NCI-H2107 treated with DMSO at 0.1 percent for 48 hours (cell line): ENCODE measurements at regions not wholly inside any gene's neighbourhood (a gene's known extent, or its start where the extent isn't known, plus 50 kb on each side); places are given as distances from the start of the nearest gene placed in this dataset.

Experiments used
- DNase-seq: peaks from one replicate; lab custom pipeline; 2025; ENCODE audit not compliant: unreplicated experiment; lab: John Stamatoyannopoulos, UW

DNA sequence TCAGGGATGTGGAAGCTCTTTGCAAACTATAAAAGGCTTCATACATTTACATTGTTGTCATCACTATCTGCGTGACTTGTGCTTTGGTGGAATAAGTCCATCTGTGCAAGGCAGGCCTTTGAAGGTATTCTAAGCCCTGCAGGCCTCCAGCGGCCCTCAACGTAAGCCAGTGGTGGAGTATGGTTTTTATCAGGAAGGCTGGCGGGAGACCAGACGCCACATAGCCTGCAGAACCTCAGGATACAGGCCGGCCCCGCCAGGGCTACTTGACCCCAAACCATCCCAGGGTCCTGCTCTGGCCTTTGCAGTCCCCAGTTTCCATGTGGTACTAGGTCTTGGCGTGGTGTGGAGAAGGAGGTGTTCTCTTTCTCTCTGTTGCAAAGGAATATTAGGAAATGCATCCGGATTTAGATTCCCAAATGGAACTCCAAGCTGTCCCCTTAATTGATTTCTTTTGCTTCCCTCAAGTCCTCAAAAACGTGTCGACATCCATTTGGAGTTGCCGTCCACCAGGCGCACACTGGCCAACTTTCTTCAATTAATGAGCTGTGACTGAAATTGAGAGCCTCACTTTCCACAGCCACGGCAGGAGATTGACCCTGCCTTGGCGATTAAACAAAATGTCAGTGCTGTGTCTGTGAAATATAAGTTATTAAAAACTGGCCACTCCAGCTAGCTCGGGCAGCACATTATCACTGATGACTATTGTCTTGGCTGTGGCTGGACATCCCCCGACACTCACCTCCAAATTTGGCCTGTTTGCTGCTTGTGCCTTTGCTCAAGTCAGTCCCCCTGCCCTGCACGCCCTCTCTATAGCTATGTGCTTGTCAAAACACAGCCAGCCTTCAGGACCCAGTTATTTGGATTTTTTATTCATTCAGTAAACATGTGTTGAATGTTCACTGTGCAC, 239.8 kb upstream of the TLE3 start:
- DNase-seq = no peak

DNA sequence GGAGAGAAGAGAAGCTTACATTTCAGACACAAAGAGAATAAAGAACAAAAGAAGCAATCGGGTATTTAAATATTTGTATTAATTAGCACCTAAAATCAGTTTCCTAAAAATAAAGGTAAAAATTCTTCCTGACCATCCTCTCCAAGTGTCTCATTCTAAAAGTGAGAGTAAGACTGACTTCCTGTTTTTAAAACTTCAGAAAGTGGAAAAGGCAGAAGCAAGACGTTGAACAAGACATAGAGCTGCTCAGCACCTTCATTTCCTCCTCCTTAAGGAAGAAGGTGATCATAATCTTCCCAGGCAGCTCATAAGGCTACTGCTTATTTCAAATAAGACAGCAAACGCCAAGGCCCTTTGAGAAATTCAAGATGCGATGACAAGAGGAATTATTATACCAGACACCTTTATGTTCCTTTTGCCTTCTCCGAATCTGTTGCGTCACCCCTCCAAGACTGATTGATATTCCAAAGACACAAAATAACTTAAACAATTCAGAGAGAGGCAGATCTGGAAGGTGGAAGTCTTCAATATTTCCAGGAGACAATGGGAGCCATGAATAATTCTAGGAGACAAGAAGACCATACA, 238.8 kb upstream of the TLE3 start:
- DNase-seq = no peak

DNA sequence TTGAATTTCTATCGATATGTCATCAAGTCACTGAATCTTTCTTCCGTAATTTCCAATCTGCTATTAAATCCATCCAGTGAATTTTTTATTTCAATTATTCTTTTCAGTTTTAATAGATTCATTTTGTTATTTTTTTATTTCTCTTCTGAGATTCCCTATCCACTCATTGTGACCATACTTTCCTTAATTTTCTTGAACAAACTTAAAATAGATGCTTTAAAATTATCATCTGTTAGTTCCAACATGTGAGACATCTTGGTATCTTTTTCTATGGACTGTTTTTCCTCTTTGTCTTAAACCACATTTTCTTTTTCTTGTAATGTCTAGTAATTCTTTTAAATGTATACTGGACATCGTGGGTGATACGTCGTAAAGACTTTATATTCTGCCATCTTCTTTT, 236.6 kb upstream of the TLE3 start:
- DNase-seq = no peak

GRCh38 chr15:70329179-70329578, 231.5 kb upstream of the TLE3 start:
- no peak for DNase-seq

GRCh38 chr15:70328679-70329115, 231.0 kb upstream of the TLE3 start:
- no peak for DNase-seq

DNA sequence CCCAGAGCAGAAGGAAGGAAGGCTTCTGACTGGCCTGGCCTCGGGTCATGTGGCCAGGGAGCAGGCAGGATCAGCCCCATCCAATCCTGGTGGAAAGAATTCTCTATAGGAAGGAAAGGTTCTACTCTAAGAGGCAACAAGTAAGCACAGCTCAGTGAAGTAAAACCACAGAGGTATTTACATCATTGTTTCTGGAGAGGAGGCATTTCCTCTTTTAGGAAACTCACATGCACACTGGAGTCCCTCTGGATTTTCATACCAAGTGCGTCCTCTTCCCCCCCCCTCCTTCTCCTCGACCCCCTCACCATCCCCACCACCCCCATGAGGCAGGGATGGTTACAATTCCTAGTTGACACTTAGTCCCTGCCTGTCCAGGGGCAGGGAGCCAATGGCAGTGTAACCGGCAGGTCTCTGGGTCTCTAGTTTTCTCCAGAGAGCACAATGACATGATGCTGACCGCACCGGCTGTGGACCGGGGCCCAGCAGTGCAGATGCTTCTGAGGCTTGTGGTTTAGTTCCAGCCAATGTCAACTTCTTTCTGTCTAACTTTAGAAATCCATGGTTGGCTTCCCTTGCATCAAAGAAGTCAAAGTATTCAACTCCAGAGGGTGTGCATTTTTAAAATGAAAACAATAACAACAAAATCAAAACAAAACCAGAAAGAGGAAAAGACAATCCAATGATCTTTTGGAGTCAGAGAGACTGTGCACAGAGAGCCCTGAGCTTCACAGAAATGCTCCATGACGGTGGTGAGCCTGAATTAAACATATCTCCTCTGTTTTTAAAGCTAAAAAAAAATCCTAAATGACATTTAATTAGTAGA, 230.3 kb upstream of the TLE3 start:
- DNase-seq = peak; percentile 29

DNA sequence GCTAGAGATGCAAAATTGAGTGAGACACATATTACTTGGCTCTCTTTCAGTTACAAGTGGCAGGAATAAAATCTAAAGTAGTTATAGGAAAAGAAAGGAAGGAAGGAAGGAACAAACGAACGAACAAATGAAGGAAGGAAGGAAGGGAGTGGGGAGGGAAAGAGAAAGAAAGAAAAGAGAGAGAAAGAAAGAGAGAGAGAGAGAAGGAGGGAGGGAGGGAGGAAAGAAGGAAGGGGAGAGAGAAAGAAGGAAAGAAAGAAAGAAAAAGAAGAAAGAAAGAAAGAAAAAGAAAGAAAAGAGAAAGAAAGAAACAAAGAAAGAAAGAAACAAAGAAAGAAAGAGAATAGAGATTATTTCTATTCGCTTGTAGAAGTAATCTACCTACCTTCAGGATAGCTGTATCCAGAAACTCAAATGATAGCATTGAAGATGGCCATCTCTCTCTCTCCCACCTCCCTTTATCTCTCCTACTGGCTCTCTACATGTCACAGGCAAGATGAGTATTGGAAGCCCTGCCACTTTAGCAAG, 229.7 kb upstream of the TLE3 start:
- DNase-seq = no peak

GRCh38 chr15:70324001-70324974, 226.6 kb upstream of the TLE3 start:
- no peak for DNase-seq

DNA sequence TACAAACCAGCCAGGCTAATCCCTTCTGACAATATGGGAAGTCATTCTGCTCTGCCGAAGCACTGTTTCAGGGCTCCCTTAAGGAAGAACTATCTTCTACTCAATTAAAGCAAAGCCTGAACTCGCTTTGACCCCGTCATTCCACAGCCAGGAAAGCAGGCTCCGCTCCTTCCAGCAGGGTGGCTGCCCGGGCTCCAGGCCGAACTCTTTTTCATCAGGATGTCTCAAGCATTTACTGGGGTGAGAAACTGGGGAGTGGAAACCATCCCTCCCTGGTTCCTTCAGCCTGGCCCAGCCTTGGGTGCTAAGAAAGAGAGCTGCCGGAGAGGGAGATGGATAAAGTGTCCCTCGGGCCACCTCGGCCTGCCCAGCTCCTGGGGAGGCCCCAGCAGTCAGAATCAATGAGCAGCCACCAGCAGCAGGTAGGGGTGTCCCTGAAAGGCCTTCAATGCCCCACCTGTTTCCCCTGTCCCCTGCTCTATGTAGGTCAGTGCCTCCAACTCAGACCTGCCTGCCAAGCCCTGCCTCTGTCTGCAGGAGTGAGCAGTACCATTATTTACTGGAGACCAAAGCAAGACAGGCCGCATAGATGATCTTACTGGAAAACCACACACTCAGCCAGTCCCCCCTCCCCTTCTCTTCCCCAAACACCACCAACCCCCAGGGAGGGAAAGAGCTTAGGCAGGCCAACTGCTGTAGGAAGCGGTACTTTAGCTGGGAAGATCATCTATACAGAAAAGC, 225.6 kb upstream of the TLE3 start:
- peak; percentile 34 for DNase-seq

- DNase-seq = no peak
Observed at GRCh38 chr15:70322051-70322668, 224.4 kb upstream of the TLE3 start.

GRCh38 chr15:70321172-70321819, 223.6 kb upstream of the TLE3 start:
- no peak for DNase-seq

GRCh38 chr15:70320482-70320881, 222.8 kb upstream of the TLE3 start:
- no peak for DNase-seq

DNA sequence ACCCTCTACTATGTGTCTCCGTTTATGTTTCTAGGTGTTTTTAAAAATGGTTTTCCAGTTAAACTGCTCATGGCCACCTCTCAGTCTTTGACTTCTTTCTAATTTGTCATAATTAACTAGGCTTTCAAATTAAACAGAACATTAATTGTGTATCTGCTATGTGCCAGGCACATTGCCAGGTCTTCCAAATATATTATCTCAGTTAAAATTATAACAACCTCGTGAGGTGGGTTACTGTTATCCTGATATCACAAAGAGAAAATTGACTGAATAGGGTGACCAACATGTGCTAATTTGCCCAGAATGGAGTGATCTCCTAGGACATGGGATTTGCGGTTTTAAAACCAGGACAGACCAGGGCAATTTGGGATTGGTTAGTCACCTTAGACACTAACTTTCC, 222.4 kb upstream of the TLE3 start:
- no peak for DNase-seq

DNA sequence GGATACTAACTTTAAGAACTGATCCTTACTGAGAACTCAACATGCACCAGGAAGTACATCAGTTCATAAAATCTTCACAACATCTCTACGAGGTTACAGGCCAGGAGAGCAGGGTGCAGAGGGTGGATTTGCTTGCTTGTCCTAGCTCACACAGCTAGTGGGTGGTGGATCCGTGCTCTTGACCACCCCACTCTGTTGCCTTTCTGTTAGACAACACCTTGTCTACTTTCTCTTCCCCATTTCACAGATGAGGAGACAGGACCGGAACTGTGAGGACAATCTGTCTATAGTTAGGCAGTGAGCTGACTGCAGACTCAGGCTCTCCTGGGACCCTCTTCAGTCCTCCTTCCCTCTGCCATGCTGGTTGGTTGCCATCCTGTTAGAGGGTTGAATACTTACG, 221.7 kb upstream of the TLE3 start:
- DNase-seq = no peak

DNA sequence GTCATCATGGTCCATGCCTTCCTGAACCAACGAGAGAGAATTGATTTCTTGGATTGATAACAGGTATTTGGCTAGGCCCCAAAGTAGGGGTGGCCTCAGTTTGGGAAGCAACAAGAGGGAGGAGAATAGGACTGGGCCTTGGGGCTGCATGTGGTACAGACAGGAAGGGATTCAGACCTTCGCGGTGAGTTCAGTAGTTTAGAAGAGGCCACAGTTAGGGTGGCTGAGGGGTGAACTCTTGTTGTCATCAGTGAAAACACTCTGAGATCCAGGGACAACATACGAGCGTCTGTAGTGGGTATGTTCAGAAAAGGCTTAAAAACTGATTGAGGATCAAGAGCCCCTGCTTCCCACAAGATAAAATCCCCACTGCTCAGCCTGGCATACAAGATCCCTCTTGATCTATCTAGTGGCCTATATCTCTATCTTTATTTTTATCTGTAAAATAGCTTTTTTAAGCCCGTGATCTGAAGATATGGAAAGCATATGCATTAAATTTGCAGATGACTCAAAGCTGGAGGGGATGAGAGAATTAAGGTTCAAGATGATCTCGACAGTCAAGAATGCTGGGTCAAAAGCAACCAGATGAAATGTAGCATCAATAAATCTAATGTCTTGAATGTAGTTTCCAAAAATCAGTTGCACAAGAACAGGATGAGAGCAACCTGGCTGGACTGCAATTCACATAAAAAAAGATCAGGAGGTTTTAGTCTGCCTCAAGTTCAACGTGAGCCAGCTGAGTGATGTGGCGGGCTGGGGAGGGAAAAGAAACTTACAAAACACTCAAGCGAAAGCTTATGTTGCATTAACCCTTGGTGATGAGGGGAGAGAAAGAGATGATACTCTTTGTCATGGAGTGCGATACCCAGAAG, 221.1 kb upstream of the TLE3 start:
- DNase-seq = no peak

- DNase-seq = no peak
Observed at GRCh38 chr15:70316059-70316600, 218.4 kb upstream of the TLE3 start.

DNA sequence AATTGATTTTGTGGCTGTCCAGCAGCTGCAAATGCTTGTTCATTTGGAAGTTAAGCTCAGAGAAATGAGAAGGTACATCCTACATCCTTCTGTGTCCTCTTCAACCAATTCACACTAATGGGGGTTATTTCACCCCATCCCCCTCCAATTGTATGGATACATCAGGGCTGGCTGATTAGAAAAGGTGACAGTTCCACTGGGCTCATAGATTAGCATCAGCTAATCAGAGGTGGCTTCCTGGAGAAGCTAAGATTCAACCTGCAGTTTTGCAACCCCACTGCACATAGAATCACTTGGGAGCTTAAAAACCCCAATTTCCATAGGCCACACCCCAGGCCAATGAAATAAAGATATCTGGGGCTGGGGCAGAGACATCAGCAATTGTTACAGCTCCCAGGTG, 217.7 kb upstream of the TLE3 start:
- DNase-seq = no peak
